Endodermal cell (in vitro differentiated cells): ENCODE measurements at regions not wholly inside any gene's neighbourhood (a gene's known extent, or its start where the extent isn't known, plus 50 kb on each side); places are given as distances from the start of the nearest gene placed in this dataset.

Source experiments
- DNase-seq: peaks from one replicate; pipeline ENCODE4 v3.0.0-alpha.2; 2017
- H3K27ac ChIP-seq: 2 replicates; pipeline ENCODE4 v1.5.1; 2013; ENCODE audit warnings: mild to moderate bottlenecking, low read depth, low read length, moderate library complexity
- H3K27me3 ChIP-seq: 2 replicates; pipeline ENCODE4 v1.6.1; 2013; ENCODE audit warnings: mild to moderate bottlenecking, low read length, moderate library complexity; ENCODE audit not compliant: insufficient read depth, control insufficient read depth, poor library complexity, severe bottlenecking
- H3K36me3 ChIP-seq: 2 replicates; pipeline ENCODE4 v1.7.0; 2013; ENCODE audit warnings: mild to moderate bottlenecking, low read length, moderate library complexity; ENCODE audit not compliant: control insufficient read depth, insufficient read depth
- H3K4me1 ChIP-seq: one replicate; pipeline ENCODE4 v1.7.0; 2013; ENCODE audit warnings: low read length; ENCODE audit not compliant: control insufficient read depth, insufficient read depth
- H3K4me3 ChIP-seq: 2 replicates; pipeline ENCODE4 v1.5.1; 2013; ENCODE audit warnings: mild to moderate bottlenecking, low read length, moderate library complexity
- H3K9ac ChIP-seq: 2 replicates; pipeline ENCODE4 v1.6.1; 2013; ENCODE audit warnings: mild to moderate bottlenecking, low read length, moderate library complexity; ENCODE audit not compliant: poor library complexity, severe bottlenecking; ENCODE audit errors: extremely low read depth
- H3K9me3 ChIP-seq: 2 replicates; pipeline ENCODE4 v1.6.1; 2013; ENCODE audit warnings: mild to moderate bottlenecking, low read length, moderate library complexity; ENCODE audit not compliant: control insufficient read depth
- H3K27ac Mint-ChIP-seq: 2 replicates; pipeline ENCODE4 v1.8.0; 2020; ENCODE audit warnings: mixed read lengths
- H3K27me3 Mint-ChIP-seq: 2 replicates; pipeline ENCODE4 v1.8.0; 2021; ENCODE audit warnings: mild to moderate bottlenecking, mixed read lengths; ENCODE audit not compliant: insufficient read depth
- H3K36me3 Mint-ChIP-seq: 2 replicates; pipeline ENCODE4 v1.8.0; 2020; ENCODE audit warnings: low read depth, mixed read lengths
- H3K4me1 Mint-ChIP-seq: 2 replicates; pipeline ENCODE4 v1.8.0; 2020; ENCODE audit warnings: mixed read lengths
- H3K4me3 Mint-ChIP-seq: 2 replicates; pipeline ENCODE4 v1.8.0; 2020; ENCODE audit warnings: mild to moderate bottlenecking, moderate library complexity, mixed read lengths
- H3K9me3 Mint-ChIP-seq: 2 replicates; pipeline ENCODE4 v1.8.0; 2020; ENCODE audit warnings: mild to moderate bottlenecking, mixed read lengths
- WGBS, 2 experiments: methylation state at CpG; one replicate each; pipeline versions ENCODE4 v1.1.5 to v1.1.7; 2013; ENCODE audit warnings: missing lambda C conversion rate in 2 of 2, mixed read lengths in 1 of 2; ENCODE audit not compliant: insufficient coverage in 1 of 2, insufficient read length in 1 of 2; 5-methylcytosine and 5-hydroxymethylcytosine counted together
- TF ChIP-seq, protein P1 (sequence below): fragments of 200-600 bp; sonication (generic); conservative IDR thresholded peaks from 2 replicates; pipeline ENCODE4 v1.5.0; 2021; ENCODE audit warnings: antibody characterized with exemption, mild to moderate bottlenecking

DNA sequence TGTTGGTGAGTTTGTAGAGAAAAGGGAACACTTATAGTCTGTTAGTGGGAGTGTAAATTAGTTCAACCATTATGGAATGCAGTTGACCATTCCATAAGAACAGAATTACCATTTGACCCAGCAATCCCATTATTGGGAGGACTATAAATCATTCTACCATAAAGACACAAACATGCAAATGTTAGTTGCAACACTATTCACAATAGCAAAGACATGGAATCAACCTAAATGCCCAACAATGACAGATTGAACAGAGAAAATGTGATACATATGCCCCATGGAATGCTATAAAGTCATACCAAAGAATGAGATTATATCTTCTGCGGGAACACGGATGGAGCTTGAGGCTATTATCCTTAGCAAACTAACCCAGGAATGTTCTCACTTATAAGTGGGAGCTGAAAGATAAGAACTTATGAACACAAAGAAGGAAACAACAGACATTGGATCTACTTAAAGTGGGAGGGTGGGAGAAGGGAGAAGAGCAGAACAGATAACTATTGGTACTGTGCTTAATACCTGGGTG is 1819.2 kb upstream of the ADGRL3 start:
- TF ChIP-seq, protein P1, sequence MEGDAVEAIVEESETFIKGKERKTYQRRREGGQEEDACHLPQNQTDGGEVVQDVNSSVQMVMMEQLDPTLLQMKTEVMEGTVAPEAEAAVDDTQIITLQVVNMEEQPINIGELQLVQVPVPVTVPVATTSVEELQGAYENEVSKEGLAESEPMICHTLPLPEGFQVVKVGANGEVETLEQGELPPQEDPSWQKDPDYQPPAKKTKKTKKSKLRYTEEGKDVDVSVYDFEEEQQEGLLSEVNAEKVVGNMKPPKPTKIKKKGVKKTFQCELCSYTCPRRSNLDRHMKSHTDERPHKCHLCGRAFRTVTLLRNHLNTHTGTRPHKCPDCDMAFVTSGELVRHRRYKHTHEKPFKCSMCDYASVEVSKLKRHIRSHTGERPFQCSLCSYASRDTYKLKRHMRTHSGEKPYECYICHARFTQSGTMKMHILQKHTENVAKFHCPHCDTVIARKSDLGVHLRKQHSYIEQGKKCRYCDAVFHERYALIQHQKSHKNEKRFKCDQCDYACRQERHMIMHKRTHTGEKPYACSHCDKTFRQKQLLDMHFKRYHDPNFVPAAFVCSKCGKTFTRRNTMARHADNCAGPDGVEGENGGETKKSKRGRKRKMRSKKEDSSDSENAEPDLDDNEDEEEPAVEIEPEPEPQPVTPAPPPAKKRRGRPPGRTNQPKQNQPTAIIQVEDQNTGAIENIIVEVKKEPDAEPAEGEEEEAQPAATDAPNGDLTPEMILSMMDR = no peak
- Mint-ChIP-seq H3K36me3 (no peaks in the 10 kb centered on the region), H3K27me3 (no peaks in the 10 kb centered on the region), H3K4me1 (no peaks in the 10 kb centered on the region), H3K4me3 (no peak overlapping the region), H3K9me3 (peaks cover 4% of the 10 kb centered on the region), H3K27ac (no peak overlapping the region)
- Histone ChIP-seq H3K9ac (no peak overlapping the region), H3K36me3 (no peaks in the 10 kb centered on the region), H3K4me3 (no peak overlapping the region), H3K4me1 (no peaks in the 10 kb centered on the region), H3K9me3 (no peaks in the 10 kb centered on the region), H3K27me3 (no peaks in the 10 kb centered on the region), H3K27ac (no peak overlapping the region)
- WGBS, 2 experiments = 93 to 98% methylated on average over 2 of the region's 2 CpGs
- DNase-seq = no peak

DNA sequence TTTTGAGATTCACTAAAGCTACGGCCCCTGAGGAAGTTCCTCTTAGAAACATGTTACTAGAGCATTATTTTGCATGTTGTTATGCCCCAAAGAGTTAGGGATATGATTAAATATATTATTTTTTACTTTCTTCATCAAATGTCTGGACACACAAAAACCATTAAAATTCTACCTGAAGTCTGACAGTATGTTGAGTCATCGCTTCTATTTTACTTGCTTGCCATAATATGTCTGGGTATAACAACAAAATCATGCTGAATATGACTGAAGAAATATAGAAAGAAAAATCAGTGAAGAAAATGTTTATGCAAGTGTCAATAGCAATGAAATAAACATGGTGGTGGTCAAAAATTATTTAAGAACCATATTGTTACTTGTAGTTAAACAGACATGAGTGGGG is 1818.5 kb upstream of the ADGRL3 start:
- peaks cover 4% of the 10 kb centered on the region for H3K9me3 Mint-ChIP-seq
- no peak overlapping the region for H3K27ac Mint-ChIP-seq
- H3K4me1 Mint-ChIP-seq = no peaks in the 10 kb centered on the region
- no peak overlapping the region for H3K9ac ChIP-seq
- H3K4me3 ChIP-seq = no peak overlapping the region
- no peaks in the 10 kb centered on the region for H3K27me3 Mint-ChIP-seq
- H3K9me3 ChIP-seq = no peaks in the 10 kb centered on the region
- WGBS, 2 experiments = 93 to 100% methylated on average over 1 to 2 of the region's 2 CpGs
- no peaks in the 10 kb centered on the region for H3K27me3 ChIP-seq
- H3K4me1 ChIP-seq = no peaks in the 10 kb centered on the region
- H3K36me3 Mint-ChIP-seq = no peaks in the 10 kb centered on the region
- TF ChIP-seq, protein P1 = no peak
- H3K4me3 Mint-ChIP-seq = no peak overlapping the region
- no peak for DNase-seq
- H3K36me3 ChIP-seq = no peaks in the 10 kb centered on the region
- H3K27ac ChIP-seq = no peak overlapping the region

DNA sequence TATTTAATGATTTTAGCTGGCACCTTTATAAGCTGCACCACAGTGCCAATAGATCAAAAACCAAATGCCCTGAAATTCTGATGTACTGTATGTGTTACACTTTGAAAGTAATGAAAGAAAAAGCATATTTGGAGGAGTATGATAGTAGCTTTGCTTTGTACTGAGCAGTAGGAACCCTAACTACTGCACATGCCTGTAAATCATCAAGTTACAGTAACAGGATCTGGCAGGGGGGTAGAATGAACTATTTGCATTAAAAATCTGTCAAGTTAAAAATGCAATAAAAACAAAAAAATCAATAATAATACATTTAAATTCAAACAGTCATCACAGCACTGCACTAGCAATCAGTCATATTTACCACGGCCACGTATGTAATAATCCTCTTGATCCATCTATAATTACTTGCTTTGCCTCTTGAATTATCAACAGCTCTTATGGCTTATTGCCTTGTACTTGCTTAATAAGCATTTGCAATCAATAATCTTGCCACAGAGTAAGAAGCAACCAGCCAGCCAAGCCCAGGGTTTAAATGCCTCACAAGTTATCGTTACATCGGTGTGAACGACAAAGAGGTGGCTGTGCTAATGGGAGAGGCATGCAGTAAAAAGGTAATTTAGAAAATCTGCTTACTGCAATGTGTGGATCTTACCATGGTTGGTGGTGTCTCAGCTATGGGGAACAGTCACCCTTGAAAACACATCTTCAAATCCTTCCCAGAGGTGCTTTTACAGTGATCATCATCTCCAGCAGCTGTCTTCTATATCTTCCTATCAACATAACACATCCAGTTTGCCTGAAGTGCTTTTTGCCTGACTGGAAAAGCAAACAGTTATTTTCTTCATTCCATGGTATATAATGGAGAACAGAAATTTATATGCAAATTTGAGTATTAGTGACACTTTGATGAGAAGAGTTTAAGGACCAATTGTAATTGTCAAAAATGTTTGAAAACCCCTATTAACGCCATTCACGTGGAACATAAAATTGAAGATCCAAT is 1812.1 kb upstream of the ADGRL3 start:
- no peaks in the 10 kb centered on the region for H3K36me3 Mint-ChIP-seq
- WGBS, 2 experiments = 93% methylated on average over 4 to 7 of the region's 7 CpGs

More for the DNA sequence above, 1812.1 kb upstream of the ADGRL3 start:
- H3K27me3 Mint-ChIP-seq = no peaks in the 10 kb centered on the region
- H3K4me3 Mint-ChIP-seq = no peak overlapping the region
- no peak overlapping the region for H3K27ac Mint-ChIP-seq
- H3K27ac ChIP-seq = no peak overlapping the region
- H3K36me3 ChIP-seq = no peaks in the 10 kb centered on the region
- H3K4me1 Mint-ChIP-seq = no peaks in the 10 kb centered on the region
- H3K27me3 ChIP-seq = no peaks in the 10 kb centered on the region
- H3K4me3 ChIP-seq = no peak overlapping the region
- TF ChIP-seq, protein P1 = no peak
- no peak for DNase-seq
- no peaks in the 10 kb centered on the region for H3K9me3 Mint-ChIP-seq
- no peaks in the 10 kb centered on the region for H3K9me3 ChIP-seq
- H3K9ac ChIP-seq = no peak overlapping the region
- H3K4me1 ChIP-seq = no peaks in the 10 kb centered on the region
